ENCODE measurements at regions not wholly inside any gene's neighbourhood (a gene's known extent, or its start where the extent isn't known, plus 50 kb on each side); places are given as distances from the start of the nearest gene placed in this dataset.

DNA sequence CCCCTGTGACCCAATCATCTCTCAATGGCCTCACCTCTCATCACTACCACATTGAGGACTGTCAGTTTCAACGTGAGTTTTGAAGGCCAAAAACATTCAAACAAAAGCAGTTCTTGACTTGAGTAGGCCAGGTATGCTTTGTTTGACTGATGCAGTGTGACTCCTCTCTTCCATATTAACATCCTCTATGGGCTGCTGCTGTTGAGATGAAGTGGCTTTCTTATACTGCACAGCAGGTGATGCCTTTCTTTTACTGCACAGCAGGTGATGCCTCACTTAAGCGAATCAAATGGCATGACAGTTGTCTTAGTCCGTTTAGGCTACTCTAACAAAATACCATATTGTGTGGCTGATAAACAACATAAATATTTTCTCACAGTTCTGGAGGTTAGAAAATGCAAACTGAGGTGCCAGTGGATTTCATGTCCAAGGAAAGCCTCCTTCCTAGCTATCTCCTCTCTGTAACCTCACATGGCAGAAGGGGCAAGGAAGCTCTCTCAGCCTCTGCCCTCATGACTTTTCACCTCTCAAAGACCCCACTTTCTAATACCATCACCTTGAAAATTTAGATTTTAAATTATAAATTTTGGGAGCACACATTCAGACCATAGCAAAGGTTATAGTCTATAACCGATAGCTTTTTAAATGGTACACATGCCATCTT, 2267.9 kb upstream of the AGA start:
- Histone ChIP-seq H3K9me3 (ENCODE audit: control insufficient read depth in 1 of 2, insufficient read depth in 1 of 2, low read depth in 1 of 2, low read length in 2 of 2) (no peaks in the 10 kb centered on the region), H3K4me2 (ENCODE audit: low read length) (no peak overlapping the region), H3K27ac (ENCODE audit: low read depth, low read length) (no peak overlapping the region), H3K27me3 (ENCODE audit: insufficient read depth, low read length) (no peaks in the 10 kb centered on the region), H3K4me1 (ENCODE audit: control insufficient read depth in 1 of 2, insufficient read depth in 2 of 2, low read length in 2 of 2) (no peaks in the 10 kb centered on the region), H3K9ac (ENCODE audit: low read length) (no peak overlapping the region), H3K79me2 (ENCODE audit: insufficient read depth, low read length) (no peaks in the 10 kb centered on the region), H3K4me3 (replicated peaks in 1 of 2; ENCODE audit: low read depth in 1 of 2, low read length in 2 of 2) (no peak overlapping the region), H3K9me2 (ENCODE audit: insufficient read depth) (no peaks in the 10 kb centered on the region), H3K36me3 (ENCODE audit: control insufficient read depth in 1 of 2, insufficient read depth in 2 of 2, low read length in 2 of 2) (no peaks in the 10 kb centered on the region), H2AFZ (ENCODE audit: low read depth, low read length, poor library complexity, severe bottlenecking) (no peak overlapping the region), H4K20me1 (ENCODE audit: insufficient read depth) (no peaks in the 10 kb centered on the region)
- ATAC-seq (no peak), DNase-seq (ENCODE audit: low read depth, low spot score) (no peak)
- POLR2A ChIA-PET, result no interaction called here
- intact Hi-C loops (cut with micrococcal nuclease), result no loop called here
- RAD21 ChIA-PET (ENCODE audit: low non-redundant PET in 1 of 2, low total read pairs in 2 of 2, uncharacterized antibody in 2 of 2, unreplicated experiment in 2 of 2), result no interaction called here
- CTCF ChIA-PET, result no interaction called here
- BruUV-seq (replicated peaks), result no TSS peak
- TF ChIP-seq, protein P1, sequence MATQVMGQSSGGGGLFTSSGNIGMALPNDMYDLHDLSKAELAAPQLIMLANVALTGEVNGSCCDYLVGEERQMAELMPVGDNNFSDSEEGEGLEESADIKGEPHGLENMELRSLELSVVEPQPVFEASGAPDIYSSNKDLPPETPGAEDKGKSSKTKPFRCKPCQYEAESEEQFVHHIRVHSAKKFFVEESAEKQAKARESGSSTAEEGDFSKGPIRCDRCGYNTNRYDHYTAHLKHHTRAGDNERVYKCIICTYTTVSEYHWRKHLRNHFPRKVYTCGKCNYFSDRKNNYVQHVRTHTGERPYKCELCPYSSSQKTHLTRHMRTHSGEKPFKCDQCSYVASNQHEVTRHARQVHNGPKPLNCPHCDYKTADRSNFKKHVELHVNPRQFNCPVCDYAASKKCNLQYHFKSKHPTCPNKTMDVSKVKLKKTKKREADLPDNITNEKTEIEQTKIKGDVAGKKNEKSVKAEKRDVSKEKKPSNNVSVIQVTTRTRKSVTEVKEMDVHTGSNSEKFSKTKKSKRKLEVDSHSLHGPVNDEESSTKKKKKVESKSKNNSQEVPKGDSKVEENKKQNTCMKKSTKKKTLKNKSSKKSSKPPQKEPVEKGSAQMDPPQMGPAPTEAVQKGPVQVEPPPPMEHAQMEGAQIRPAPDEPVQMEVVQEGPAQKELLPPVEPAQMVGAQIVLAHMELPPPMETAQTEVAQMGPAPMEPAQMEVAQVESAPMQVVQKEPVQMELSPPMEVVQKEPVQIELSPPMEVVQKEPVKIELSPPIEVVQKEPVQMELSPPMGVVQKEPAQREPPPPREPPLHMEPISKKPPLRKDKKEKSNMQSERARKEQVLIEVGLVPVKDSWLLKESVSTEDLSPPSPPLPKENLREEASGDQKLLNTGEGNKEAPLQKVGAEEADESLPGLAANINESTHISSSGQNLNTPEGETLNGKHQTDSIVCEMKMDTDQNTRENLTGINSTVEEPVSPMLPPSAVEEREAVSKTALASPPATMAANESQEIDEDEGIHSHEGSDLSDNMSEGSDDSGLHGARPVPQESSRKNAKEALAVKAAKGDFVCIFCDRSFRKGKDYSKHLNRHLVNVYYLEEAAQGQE (IDR thresholded peaks at IDR 0.05; ENCODE audit: low read depth), result no peak
- no peak for TF ChIP-seq SP1 (IDR thresholded peaks at IDR 0.05; ENCODE audit: low read depth)
- no peak for TF ChIP-seq EZH2 (IDR thresholded peaks at IDR 0.05)
- no peak for TF ChIP-seq POLR2AphosphoS5 (IDR thresholded peaks at IDR 0.05; ENCODE audit: low read depth, low read length)
- TF ChIP-seq ZFX (IDR thresholded peaks at IDR 0.05), result no peak
- TF ChIP-seq POLR2A (IDR thresholded peaks at IDR 0.05; ENCODE audit: borderline replicate concordance, extremely low read depth, insufficient read depth, insufficient read length), result no peak
- no peak for TF ChIP-seq TCF7L2 (IDR thresholded peaks at IDR 0.05; ENCODE audit: borderline replicate concordance, extremely low read depth, insufficient read depth, insufficient read length)
- no peak for TF ChIP-seq EGR1 (IDR thresholded peaks at IDR 0.05; ENCODE audit: low read depth)
- TF ChIP-seq SRF (IDR thresholded peaks at IDR 0.05; ENCODE audit: low read depth), result no peak
- no peak for TF ChIP-seq CBX3 (IDR thresholded peaks at IDR 0.05; ENCODE audit: low read depth)
- no peak for TF ChIP-seq ZNF274 (IDR thresholded peaks at IDR 0.05; ENCODE audit: low read depth, low read length)
- TF ChIP-seq EZH2phosphoT487 (IDR thresholded peaks at IDR 0.05; ENCODE audit: borderline replicate concordance), result no peak
- no peak for TF ChIP-seq JUND (IDR thresholded peaks at IDR 0.05)
- TF ChIP-seq ELF1 (IDR thresholded peaks at IDR 0.05; ENCODE audit: borderline replicate concordance, low read depth), result no peak

Measured in HCT116 (cell line).